ENCODE measurements at regions not wholly inside any gene's neighbourhood (a gene's known extent, or its start where the extent isn't known, plus 50 kb on each side); places are given as distances from the start of the nearest gene placed in this dataset.

- peaks cover 25% of the 10 kb centered on the region for H3K27me3 Mint-ChIP-seq
- TF ChIP-seq CTCF (IDR thresholded peaks at IDR 0.05): no peak
- Histone ChIP-seq H3K36me3 (ENCODE audit: insufficient read depth, low read length) (no peaks in the 10 kb centered on the region), H3K27me3 (ENCODE audit: control insufficient read depth in 1 of 2, insufficient read depth in 2 of 2, low read length in 2 of 2) (peaks cover 0 to 5% of the 10 kb centered on the region in 2 experiments), H3K4me1 (ENCODE audit: insufficient read depth, low read length) (no peaks in the 10 kb centered on the region), H3K27ac (ENCODE audit: low read depth in 1 of 2, low read length in 2 of 2) (no peak overlapping the region), H3K4me3 (ENCODE audit: low read length) (no peak overlapping the region), H3K9me3 (ENCODE audit: control insufficient read depth in 1 of 2, insufficient read depth in 1 of 2, low read length in 2 of 2) (no peaks in the 10 kb centered on the region)
- no peaks in the 10 kb centered on the region for H3K9me3 Mint-ChIP-seq
- H3K4me3 Mint-ChIP-seq: no peak overlapping the region
- ChIA-PET POLR2A (no interaction called here), CTCF (no interaction called here)
- no peaks in the 10 kb centered on the region for H3K4me1 Mint-ChIP-seq (ENCODE audit: low read depth)
- H3K27ac Mint-ChIP-seq: no peak overlapping the region
- no peaks in the 10 kb centered on the region for H3K36me3 Mint-ChIP-seq (ENCODE audit: low read depth)
- intact Hi-C loops (cut with DNase I, micrococcal nuclease): no loop called here
- DNase-seq (no peak), ATAC-seq (ENCODE audit: poor library complexity) (no peak)
Observed at GRCh38 chr2:226410247-226410835, 389.3 kb downstream of the IRS1 start.

- H3K4me3 Mint-ChIP-seq: no peak overlapping the region
- CTCF ChIA-PET: no interaction called here
- POLR2A ChIA-PET: no interaction called here
- TF ChIP-seq CTCF (IDR thresholded peaks at IDR 0.05): no peak
- H3K36me3 Mint-ChIP-seq (ENCODE audit: low read depth): no peaks in the 10 kb centered on the region
- intact Hi-C loops (cut with DNase I, micrococcal nuclease): no loop called here
- H3K4me1 Mint-ChIP-seq (ENCODE audit: low read depth): no peaks in the 10 kb centered on the region
- H3K9me3 Mint-ChIP-seq: no peaks in the 10 kb centered on the region
- no peak overlapping the region for H3K27ac ChIP-seq (ENCODE audit: low read depth in 1 of 2, low read length in 2 of 2)
- peaks cover 0 to 5% of the 10 kb centered on the region in 2 experiments for H3K27me3 ChIP-seq (ENCODE audit: control insufficient read depth in 1 of 2, insufficient read depth in 2 of 2, low read length in 2 of 2)
- H3K9me3 ChIP-seq (ENCODE audit: control insufficient read depth in 1 of 2, insufficient read depth in 1 of 2, low read length in 2 of 2): no peaks in the 10 kb centered on the region
- DNase-seq: no peak
- no peaks in the 10 kb centered on the region for H3K4me1 ChIP-seq (ENCODE audit: insufficient read depth, low read length)
- no peak overlapping the region for H3K27ac Mint-ChIP-seq
- no peaks in the 10 kb centered on the region for H3K36me3 ChIP-seq (ENCODE audit: insufficient read depth, low read length)
- H3K4me3 ChIP-seq (ENCODE audit: low read length): no peak overlapping the region
- H3K27me3 Mint-ChIP-seq: peaks cover 26% of the 10 kb centered on the region
- no peak for ATAC-seq (ENCODE audit: poor library complexity)
Observed at GRCh38 chr2:226409134-226409533, 390.5 kb downstream of the IRS1 start.

- Mint-ChIP-seq H3K4me3 (no peak overlapping the region), H3K27ac (no peak overlapping the region), H3K36me3 (ENCODE audit: low read depth) (no peaks in the 10 kb centered on the region), H3K4me1 (ENCODE audit: low read depth) (no peaks in the 10 kb centered on the region), H3K27me3 (peaks cover 18% of the 10 kb centered on the region), H3K9me3 (no peaks in the 10 kb centered on the region)
- DNase-seq (no peak), ATAC-seq (ENCODE audit: poor library complexity) (no peak)
- TF ChIP-seq CTCF (IDR thresholded peaks at IDR 0.05): no peak
- ChIA-PET CTCF (no interaction called here), POLR2A (no interaction called here)
- H3K27ac ChIP-seq (ENCODE audit: low read depth in 1 of 2, low read length in 2 of 2): no peak overlapping the region
- H3K36me3 ChIP-seq (ENCODE audit: insufficient read depth, low read length): no peaks in the 10 kb centered on the region
- peaks cover 0 to 5% of the 10 kb centered on the region in 2 experiments for H3K27me3 ChIP-seq (ENCODE audit: control insufficient read depth in 1 of 2, insufficient read depth in 2 of 2, low read length in 2 of 2)
- intact Hi-C loops (cut with DNase I, micrococcal nuclease): no loop called here
- H3K9me3 ChIP-seq (ENCODE audit: control insufficient read depth in 1 of 2, insufficient read depth in 1 of 2, low read length in 2 of 2): no peaks in the 10 kb centered on the region
- no peaks in the 10 kb centered on the region for H3K4me1 ChIP-seq (ENCODE audit: insufficient read depth, low read length)
- no peak overlapping the region for H3K4me3 ChIP-seq (ENCODE audit: low read length)
Observed at GRCh38 chr2:226408141-226408540, 391.5 kb downstream of the IRS1 start.
